ENCODE measurements at regions not wholly inside any gene's neighbourhood (a gene's known extent, or its start where the extent isn't known, plus 50 kb on each side); places are given as distances from the start of the nearest gene placed in this dataset.

DNA sequence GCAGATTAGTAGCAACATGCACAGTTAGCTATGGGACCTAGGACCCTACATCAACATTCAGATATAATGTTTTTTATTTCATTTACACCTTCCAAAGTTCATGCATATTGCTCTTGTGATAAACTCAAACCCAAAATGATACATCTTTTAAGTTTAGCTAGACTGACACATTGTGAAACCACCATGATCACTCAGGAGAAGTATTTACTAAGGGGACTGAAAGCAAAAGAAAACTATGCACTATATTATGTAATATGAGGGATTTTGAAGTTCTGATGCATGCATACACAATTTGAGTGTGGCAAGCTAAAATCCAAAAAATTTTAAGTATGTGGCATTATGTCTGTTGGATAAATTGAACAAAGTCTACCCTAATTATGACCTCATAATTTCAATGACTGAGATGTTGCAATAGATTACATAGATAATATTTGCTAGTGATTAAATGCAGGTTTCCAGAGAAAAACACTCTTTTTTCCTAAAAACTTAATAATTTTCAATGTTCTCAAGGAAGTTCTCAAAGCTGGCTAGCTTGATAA, 914.8 kb upstream of the GRIA3 start:
- TF ChIP-seq, protein P1, sequence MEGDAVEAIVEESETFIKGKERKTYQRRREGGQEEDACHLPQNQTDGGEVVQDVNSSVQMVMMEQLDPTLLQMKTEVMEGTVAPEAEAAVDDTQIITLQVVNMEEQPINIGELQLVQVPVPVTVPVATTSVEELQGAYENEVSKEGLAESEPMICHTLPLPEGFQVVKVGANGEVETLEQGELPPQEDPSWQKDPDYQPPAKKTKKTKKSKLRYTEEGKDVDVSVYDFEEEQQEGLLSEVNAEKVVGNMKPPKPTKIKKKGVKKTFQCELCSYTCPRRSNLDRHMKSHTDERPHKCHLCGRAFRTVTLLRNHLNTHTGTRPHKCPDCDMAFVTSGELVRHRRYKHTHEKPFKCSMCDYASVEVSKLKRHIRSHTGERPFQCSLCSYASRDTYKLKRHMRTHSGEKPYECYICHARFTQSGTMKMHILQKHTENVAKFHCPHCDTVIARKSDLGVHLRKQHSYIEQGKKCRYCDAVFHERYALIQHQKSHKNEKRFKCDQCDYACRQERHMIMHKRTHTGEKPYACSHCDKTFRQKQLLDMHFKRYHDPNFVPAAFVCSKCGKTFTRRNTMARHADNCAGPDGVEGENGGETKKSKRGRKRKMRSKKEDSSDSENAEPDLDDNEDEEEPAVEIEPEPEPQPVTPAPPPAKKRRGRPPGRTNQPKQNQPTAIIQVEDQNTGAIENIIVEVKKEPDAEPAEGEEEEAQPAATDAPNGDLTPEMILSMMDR (IDR thresholded peaks at IDR 0.05; ENCODE audit: insufficient read depth, low read length, poor library complexity, severe bottlenecking) = no peak
- TF ChIP-seq EZH2phosphoT487 (conservative IDR thresholded peaks at IDR 0.05; ENCODE audit: low read length) = no peak
